ENCODE measurements at regions not wholly inside any gene's neighbourhood (a gene's known extent, or its start where the extent isn't known, plus 50 kb on each side); places are given as distances from the start of the nearest gene placed in this dataset.

GRCh38 chr4:158032733-158033415 is 140.0 kb downstream of the GASK1B start:
- TF ChIP-seq CTCF (conservative IDR thresholded peaks at IDR 0.05) (no peak), EZH2 (IDR thresholded peaks at IDR 0.05; ENCODE audit: low read depth) (no peak)

All from PC-9 (cell line).